Neural cell (in vitro differentiated cells): ENCODE measurements at regions not wholly inside any gene's neighbourhood (a gene's known extent, or its start where the extent isn't known, plus 50 kb on each side); places are given as distances from the start of the nearest gene placed in this dataset.

Experiments used
- H2AFZ ChIP-seq: fragments of 200-600, 300-800 bp; sonication (generic), shearing (Covaris generic); 2 replicates; pipeline ENCODE4 v1.6.0; 2014; ENCODE audit warnings: low read depth, mild to moderate bottlenecking, antibody characterized with exemption, low read length, moderate library complexity
- H3F3A ChIP-seq: fragments of 200-600 bp; shearing (Covaris generic); 2 replicates; pipeline ENCODE4 v1.6.1; 2016; ENCODE audit warnings: mild to moderate bottlenecking, moderate library complexity, mixed read lengths, antibody characterized with exemption, low read length; ENCODE audit not compliant: insufficient read depth, poor library complexity, severe bottlenecking
- H3K27ac ChIP-seq: fragments of 200-600, 300-800 bp; sonication (generic), shearing (Covaris generic); 2 replicates; pipeline ENCODE4 v1.5.1; 2014; ENCODE audit warnings: mild to moderate bottlenecking, low read length, moderate library complexity
- H3K27me3 ChIP-seq: fragments of 300-800, 200-600 bp; sonication (generic), shearing (Covaris generic); 2 replicates; pipeline ENCODE4 v1.6.0; 2014; ENCODE audit warnings: mild to moderate bottlenecking, low read depth, low read length, moderate library complexity; ENCODE audit not compliant: insufficient read depth
- H3K36me3 ChIP-seq: fragments of 300-800, 200-600 bp; sonication (generic), shearing (Covaris generic); 2 replicates; pipeline ENCODE4 v1.5.1; 2014; ENCODE audit warnings: mild to moderate bottlenecking, antibody characterized with exemption, low read length, moderate library complexity; ENCODE audit not compliant: insufficient read depth
- H3K4me2 ChIP-seq: fragments of 300-800, 200-600 bp; sonication (generic), shearing (Covaris generic); 2 replicates; pipeline ENCODE4 v1.6.0; 2014; ENCODE audit warnings: mild to moderate bottlenecking, low read length
- H3K4me3 ChIP-seq: fragments of 300-800, 200-600 bp; sonication (generic), shearing (Covaris generic); 2 replicates; pipeline ENCODE4 v1.5.1; 2014; ENCODE audit warnings: mild to moderate bottlenecking, low read length, moderate library complexity
- H3K79me2 ChIP-seq: fragments of 200-600 bp; shearing (Covaris generic); replicated peaks from 2 replicates; pipeline ENCODE4 v1.6.0; 2014; ENCODE audit warnings: mild to moderate bottlenecking, low read length, moderate library complexity; ENCODE audit not compliant: insufficient read depth
- H3K9ac ChIP-seq: fragments of 300-800, 200-600 bp; sonication (generic), shearing (Covaris generic); 2 replicates; pipeline ENCODE4 v1.6.1; 2016; ENCODE audit warnings: mild to moderate bottlenecking, low read length, mixed read lengths
- H3K9me2 ChIP-seq: fragments of 200-600 bp; shearing (Covaris generic); 2 replicates; pipeline ENCODE4 v1.6.1; 2016; ENCODE audit warnings: mild to moderate bottlenecking, low read length, mixed read lengths; ENCODE audit not compliant: insufficient read depth
- H3K9me3 ChIP-seq: fragments of 200-600, 300-800 bp; sonication (generic), shearing (Covaris generic); 2 replicates; pipeline ENCODE4 v1.6.1; 2016; ENCODE audit warnings: mild to moderate bottlenecking, mixed run types, low read length, moderate library complexity, mixed read lengths
- H4K20me1 ChIP-seq: fragments of 200-600 bp; shearing (Covaris generic); 2 replicates; pipeline ENCODE4 v1.6.1; 2016; ENCODE audit warnings: mild to moderate bottlenecking, mixed run types; ENCODE audit not compliant: insufficient read depth
- EP300 ChIP-seq: fragments of 450-650 bp; conservative IDR thresholded peaks from 2 replicates; pipeline ENCODE4 v1.6.1; 2014; ENCODE audit warnings: antibody characterized with exemption, mild to moderate bottlenecking, moderate library complexity; ENCODE audit not compliant: poor library complexity, severe bottlenecking
- EZH2 ChIP-seq: fragments of 200-600, 300-800 bp; shearing (Covaris generic), sonication (generic); IDR thresholded peaks from 2 replicates; pipeline ENCODE4 v1.6.1; 2014; ENCODE audit warnings: antibody characterized with exemption, low read length, borderline replicate concordance, mild to moderate bottlenecking; ENCODE audit not compliant: insufficient read depth, poor library complexity, severe bottlenecking
- MXI1 ChIP-seq: fragments of 450-650 bp; conservative IDR thresholded peaks from 2 replicates; pipeline ENCODE4 v1.6.1; 2014; ENCODE audit warnings: antibody characterized with exemption, mild to moderate bottlenecking; ENCODE audit not compliant: poor library complexity, severe bottlenecking
- POLR2AphosphoS5 ChIP-seq: IDR thresholded peaks from 2 replicates; pipeline ENCODE4 v1.6.1; 2012
- RAD21 ChIP-seq: fragments of 450-650 bp; conservative IDR thresholded peaks from 2 replicates; pipeline ENCODE4 v1.6.1; 2014; ENCODE audit warnings: antibody characterized with exemption, mild to moderate bottlenecking, moderate library complexity
- SMC3 ChIP-seq: fragments of 450-650 bp; conservative IDR thresholded peaks from 2 replicates; pipeline ENCODE4 v1.6.1; 2014; ENCODE audit warnings: antibody characterized with exemption, mild to moderate bottlenecking, moderate library complexity; ENCODE audit not compliant: poor library complexity
- TAF1 ChIP-seq: IDR thresholded peaks from 2 replicates; pipeline ENCODE4 v1.6.1; 2012; ENCODE audit warnings: low read depth
- TF ChIP-seq, protein P1 (sequence below): IDR thresholded peaks from 2 replicates; pipeline ENCODE4 v1.6.1; 2012; ENCODE audit warnings: borderline replicate concordance
- TF ChIP-seq, protein P2 (sequence below): fragments of 450-650 bp; IDR thresholded peaks from 2 replicates; pipeline ENCODE4 v1.5.1; 2014; ENCODE audit warnings: antibody characterized with exemption, mild to moderate bottlenecking, moderate library complexity; ENCODE audit not compliant: poor library complexity, severe bottlenecking

DNA sequence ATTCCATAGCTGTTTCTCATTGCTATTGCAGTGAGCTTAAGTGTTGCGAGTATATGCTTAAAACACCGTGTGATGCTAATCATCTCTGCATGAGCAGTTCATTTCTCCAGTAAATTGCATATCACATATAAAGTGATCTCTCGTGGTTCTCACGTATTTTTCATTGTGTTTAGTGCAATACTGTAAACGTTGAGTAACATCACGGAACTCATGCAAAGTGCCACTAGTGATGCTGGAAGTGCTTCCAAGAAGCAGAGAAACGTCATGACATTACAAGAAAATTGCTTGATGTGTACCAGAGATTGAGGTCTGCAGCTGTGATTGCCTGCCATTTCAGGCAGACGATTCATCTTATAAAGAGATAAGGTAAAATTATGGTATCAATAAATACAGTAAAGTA is 830.4 kb downstream of the GRIK2 start:
- Histone ChIP-seq H3K9me3 (no peaks in the 10 kb centered on the region), H3K4me2 (peak overlapping the region; percentile 38), H3K27ac (peak overlapping the region; percentile 91), H3K79me2 (no peaks in the 10 kb centered on the region), H4K20me1 (no peaks in the 10 kb centered on the region), H3K27me3 (no peaks in the 10 kb centered on the region), H3F3A (peaks cover 11% of the 10 kb centered on the region), H2AFZ (no peak overlapping the region), H3K4me3 (peak overlapping the region; percentile 50), H3K36me3 (no peaks in the 10 kb centered on the region), H3K9ac (peak overlapping the region; percentile 41), H3K9me2 (no peaks in the 10 kb centered on the region)
- no peak for TF ChIP-seq EZH2
- no peak for TF ChIP-seq TAF1
- TF ChIP-seq, protein P1, sequence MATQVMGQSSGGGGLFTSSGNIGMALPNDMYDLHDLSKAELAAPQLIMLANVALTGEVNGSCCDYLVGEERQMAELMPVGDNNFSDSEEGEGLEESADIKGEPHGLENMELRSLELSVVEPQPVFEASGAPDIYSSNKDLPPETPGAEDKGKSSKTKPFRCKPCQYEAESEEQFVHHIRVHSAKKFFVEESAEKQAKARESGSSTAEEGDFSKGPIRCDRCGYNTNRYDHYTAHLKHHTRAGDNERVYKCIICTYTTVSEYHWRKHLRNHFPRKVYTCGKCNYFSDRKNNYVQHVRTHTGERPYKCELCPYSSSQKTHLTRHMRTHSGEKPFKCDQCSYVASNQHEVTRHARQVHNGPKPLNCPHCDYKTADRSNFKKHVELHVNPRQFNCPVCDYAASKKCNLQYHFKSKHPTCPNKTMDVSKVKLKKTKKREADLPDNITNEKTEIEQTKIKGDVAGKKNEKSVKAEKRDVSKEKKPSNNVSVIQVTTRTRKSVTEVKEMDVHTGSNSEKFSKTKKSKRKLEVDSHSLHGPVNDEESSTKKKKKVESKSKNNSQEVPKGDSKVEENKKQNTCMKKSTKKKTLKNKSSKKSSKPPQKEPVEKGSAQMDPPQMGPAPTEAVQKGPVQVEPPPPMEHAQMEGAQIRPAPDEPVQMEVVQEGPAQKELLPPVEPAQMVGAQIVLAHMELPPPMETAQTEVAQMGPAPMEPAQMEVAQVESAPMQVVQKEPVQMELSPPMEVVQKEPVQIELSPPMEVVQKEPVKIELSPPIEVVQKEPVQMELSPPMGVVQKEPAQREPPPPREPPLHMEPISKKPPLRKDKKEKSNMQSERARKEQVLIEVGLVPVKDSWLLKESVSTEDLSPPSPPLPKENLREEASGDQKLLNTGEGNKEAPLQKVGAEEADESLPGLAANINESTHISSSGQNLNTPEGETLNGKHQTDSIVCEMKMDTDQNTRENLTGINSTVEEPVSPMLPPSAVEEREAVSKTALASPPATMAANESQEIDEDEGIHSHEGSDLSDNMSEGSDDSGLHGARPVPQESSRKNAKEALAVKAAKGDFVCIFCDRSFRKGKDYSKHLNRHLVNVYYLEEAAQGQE: peak; percentile 90
- peak; percentile 61 for TF ChIP-seq RAD21
- TF ChIP-seq POLR2AphosphoS5: peak; percentile 99
- TF ChIP-seq, protein P2, sequence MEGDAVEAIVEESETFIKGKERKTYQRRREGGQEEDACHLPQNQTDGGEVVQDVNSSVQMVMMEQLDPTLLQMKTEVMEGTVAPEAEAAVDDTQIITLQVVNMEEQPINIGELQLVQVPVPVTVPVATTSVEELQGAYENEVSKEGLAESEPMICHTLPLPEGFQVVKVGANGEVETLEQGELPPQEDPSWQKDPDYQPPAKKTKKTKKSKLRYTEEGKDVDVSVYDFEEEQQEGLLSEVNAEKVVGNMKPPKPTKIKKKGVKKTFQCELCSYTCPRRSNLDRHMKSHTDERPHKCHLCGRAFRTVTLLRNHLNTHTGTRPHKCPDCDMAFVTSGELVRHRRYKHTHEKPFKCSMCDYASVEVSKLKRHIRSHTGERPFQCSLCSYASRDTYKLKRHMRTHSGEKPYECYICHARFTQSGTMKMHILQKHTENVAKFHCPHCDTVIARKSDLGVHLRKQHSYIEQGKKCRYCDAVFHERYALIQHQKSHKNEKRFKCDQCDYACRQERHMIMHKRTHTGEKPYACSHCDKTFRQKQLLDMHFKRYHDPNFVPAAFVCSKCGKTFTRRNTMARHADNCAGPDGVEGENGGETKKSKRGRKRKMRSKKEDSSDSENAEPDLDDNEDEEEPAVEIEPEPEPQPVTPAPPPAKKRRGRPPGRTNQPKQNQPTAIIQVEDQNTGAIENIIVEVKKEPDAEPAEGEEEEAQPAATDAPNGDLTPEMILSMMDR: no peak
- TF ChIP-seq MXI1: no peak
- TF ChIP-seq SMC3: peak; percentile 64
- peak; percentile 97 for TF ChIP-seq EP300

DNA sequence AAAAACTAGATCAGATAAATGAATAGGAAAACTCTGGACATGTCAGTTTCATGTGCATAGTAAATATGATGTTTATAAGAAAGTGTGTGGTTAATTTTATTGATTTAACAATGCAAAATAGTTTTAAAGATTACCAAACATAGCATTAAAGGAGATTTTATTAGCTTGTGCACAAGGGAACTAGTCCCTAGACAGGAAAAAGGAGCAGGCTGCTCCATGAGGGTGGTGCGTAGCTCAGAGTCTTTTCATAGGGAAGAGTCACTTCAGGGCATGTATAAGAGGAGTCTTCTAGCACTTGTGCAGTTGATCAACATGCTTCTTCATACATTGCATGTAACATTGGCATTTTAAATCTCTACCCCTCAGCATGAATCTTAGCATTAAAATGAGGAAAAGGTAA is 835.8 kb downstream of the GRIK2 start:
- H3K9me3 ChIP-seq: no peaks in the 10 kb centered on the region
- H3K27me3 ChIP-seq: no peaks in the 10 kb centered on the region
- H3K79me2 ChIP-seq: no peaks in the 10 kb centered on the region
- no peak overlapping the region for H2AFZ ChIP-seq
- TF ChIP-seq TAF1: no peak
- TF ChIP-seq RAD21: no peak
- TF ChIP-seq MXI1: no peak
- no peak for TF ChIP-seq EZH2
- TF ChIP-seq POLR2AphosphoS5: no peak
- TF ChIP-seq, protein P1: no peak
- TF ChIP-seq, protein P2: no peak
- no peak for TF ChIP-seq EP300
- TF ChIP-seq SMC3: no peak
- no peak overlapping the region for H3K4me3 ChIP-seq
- H3K27ac ChIP-seq: no peak overlapping the region
- H3K9me2 ChIP-seq: no peaks in the 10 kb centered on the region
- H4K20me1 ChIP-seq: no peaks in the 10 kb centered on the region
- H3K36me3 ChIP-seq: no peaks in the 10 kb centered on the region
- H3K9ac ChIP-seq: no peak overlapping the region
- H3F3A ChIP-seq: no peaks in the 10 kb centered on the region
- no peak overlapping the region for H3K4me2 ChIP-seq
